GM19025 (cell line): ENCODE measurements at regions not wholly inside any gene's neighbourhood (a gene's known extent, or its start where the extent isn't known, plus 50 kb on each side); places are given as distances from the start of the nearest gene placed in this dataset.

Source experiments
- ATAC-seq: cut with Tn5 transposase; IDR thresholded peaks from one replicate; pipeline ENCODE4 v1.9.1; 2021; ENCODE audit warnings: mild to moderate bottlenecking, low read depth, moderate library complexity; ENCODE audit not compliant: unreplicated experiment

DNA sequence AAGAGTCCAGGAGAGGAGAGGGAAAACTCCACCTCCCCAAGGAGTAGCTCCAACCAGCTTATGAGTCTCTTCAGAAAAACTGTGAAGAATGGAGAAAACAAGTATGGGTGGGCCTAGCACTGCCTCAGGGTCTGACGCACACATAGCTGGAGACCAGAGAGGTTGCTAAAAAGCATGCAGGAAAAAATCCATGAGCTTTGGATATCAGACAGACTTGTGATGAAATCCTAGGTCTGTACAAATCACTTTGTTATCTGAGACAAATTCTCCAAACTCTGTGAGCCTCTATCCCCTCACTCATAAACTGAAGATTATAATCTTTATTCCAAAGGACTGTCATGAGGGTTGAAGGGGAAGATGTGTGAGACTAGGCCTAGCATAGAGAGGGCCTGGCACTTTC lies 141.5 kb upstream of the FGGY start:
- ATAC-seq: no peak

DNA sequence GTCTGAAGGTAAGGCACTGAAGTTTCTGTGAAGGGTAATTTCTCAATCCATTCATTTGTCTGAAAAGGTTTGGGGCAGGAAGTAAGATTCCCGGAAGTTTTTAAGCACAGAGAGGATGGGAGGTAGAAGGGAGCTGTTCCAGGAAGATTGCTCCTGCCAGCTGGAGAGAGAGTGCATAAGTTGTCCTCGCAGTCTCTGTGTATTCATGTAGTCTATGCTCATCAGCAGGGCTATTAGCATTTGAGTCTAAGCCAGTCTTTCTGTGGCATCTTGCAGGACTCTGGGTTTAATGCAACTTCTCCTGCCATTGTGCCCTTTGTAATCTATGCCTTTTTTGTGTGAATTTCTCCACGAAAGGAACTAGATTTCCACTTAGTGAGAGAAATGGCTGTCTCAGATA lies 140.8 kb upstream of the FGGY start:
- no peak for ATAC-seq

GRCh38 chr1:59156526-59157199 lies 140.2 kb upstream of the FGGY start:
- no peak for ATAC-seq

GRCh38 chr1:59158321-59158720 lies 138.6 kb upstream of the FGGY start:
- no peak for ATAC-seq

DNA sequence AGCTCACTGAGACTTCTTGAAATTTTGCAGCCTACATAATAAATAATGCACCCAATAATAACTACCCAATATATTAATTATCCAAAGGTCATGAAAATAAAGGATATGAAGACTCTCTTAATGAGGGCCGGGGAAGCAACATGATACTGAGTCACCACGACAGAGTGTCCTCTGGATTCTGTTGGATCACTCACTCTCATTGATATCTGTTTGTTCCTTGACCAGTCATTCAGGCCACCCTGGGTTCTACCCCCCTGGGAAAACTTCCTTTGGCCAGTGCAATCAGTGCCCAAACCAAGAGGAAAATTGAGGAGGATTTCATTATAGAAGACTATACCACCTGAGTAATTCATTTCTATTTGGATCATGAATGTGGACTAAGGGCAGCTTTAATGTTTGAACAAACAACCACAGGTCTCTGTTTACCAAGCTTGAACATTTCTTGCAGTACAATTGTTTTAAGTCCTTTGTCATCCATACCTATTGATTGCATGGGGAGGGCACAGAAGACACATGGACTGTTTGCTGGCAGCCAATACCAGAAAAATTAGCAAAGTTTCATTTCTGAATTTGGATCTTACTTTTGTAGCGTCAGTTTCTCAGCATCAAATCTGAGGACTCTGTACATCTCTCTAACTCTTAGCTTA lies 137.2 kb upstream of the FGGY start:
- ATAC-seq: no peak

GRCh38 chr1:59161136-59161535 lies 135.8 kb upstream of the FGGY start:
- ATAC-seq: no peak

DNA sequence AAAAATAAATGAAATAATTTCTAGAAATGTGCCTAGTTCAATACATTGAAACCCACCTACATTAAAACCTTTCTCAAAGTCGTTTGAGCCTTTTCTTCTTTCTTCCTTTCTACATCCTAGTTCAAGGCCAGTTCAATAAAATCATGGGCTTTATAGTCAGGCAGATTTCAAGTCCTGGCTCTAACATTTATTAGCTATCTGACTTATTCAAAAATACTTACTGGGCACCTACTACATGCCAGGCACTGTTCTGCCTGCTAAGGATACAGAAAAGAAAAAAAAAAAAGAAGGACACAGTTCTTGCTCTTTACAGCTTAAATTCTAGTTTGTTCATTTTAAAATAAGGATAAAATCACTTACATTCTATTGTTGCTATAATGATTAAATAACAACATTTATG lies 134.2 kb upstream of the FGGY start:
- no peak for ATAC-seq

GRCh38 chr1:59163268-59164092 lies 133.4 kb upstream of the FGGY start:
- ATAC-seq: no peak

DNA sequence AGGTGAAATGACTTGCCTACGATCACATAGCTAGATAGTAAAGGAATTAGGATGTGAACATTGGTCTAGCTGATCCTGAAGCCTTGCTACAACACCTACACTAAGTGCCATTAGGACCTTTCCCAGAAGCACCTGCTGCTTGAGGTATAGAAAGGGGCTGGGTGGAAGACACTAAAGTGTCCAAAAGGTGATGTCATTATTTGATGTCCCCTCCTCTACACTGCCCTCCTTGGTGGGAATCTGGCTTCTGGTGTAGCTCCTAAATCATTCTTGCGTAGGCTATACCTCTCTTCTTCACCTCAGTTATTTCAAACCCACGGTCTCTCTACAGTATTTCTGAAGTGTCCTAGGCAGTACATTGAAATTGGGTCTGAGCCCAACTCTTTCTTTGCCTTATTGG lies 132.5 kb upstream of the FGGY start:
- no peak for ATAC-seq

GRCh38 chr1:59165353-59165752 lies 131.5 kb upstream of the FGGY start:
- ATAC-seq: no peak

- no peak for ATAC-seq
These were observed 127.2 kb upstream of the FGGY start for GRCh38 chr1:59169703-59170102.

DNA sequence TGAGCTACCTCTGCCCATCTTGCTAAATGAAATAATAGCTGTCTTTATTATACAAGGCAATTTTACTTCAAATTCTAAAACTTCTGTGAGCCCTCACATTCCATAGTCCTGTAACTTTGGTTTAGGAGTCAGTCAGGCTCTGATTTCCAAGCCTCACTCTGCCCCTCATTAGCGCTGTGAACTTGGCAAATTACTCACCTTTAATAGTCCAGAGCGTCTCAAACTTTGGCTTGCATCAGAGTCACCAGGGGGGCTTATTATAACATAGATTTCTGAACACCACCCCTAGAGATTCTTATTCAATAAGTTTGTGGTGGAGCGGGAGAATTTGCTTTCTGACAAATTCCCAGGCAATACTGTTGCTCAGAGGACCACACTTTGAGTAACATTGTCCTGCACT lies 126.2 kb upstream of the FGGY start:
- ATAC-seq: no peak

DNA sequence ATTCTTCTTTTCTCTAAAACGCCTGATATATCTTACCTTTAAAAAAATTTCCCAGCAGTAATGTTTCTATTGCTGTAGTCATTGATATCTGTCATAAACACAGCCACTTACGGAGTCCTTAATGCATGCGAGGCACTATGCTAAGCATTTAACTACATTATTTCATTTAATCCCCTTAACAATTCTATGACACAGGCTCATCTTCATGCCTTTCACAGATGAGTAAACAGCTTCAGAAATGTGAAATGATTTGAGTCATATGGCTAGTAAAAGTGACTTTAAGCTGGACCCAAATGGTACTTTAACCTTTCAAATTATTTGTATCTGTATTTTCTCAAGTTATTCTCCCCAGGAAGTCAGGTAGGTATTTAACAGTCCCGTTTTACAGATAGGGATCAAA lies 125.1 kb upstream of the FGGY start:
- ATAC-seq: no peak

DNA sequence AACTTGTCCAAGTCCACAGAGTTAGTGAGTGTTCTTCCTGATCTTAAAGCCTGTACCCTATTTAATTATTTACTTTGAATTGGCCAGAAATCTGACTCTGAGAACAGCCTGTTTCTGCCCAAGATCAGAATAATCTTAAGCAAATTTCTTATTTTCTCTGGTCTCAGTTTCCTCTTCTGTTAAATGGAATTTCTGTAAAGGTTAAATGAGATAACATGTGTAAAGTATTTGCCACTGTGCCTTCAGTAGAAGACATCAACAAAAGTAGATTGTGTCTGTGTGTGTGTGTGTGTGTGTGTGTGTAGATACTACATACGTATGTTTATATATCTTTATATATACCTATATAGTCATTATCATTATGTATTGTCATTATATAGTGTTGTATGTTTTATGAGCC lies 124.2 kb upstream of the FGGY start:
- no peak for ATAC-seq

GRCh38 chr1:59173721-59174120 lies 123.2 kb upstream of the FGGY start:
- no peak for ATAC-seq

DNA sequence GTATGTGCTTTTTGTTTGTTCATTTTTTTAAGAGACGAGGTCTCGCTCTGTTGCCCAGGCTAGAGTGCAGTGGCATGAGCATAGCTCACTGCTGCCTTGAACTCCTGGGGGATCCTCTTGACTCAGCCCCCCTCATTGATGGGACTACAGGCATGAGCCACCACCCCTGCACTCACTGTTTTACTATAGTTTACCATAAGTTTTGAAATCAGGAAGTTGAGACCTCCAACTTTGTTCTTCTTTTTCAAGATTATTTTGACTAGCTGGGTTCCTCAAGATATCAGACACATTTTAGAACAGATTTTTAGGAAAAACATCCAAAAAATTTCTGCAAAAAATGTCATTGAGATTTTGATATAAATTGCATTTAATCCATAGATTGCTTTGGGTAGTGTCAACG lies 120.4 kb upstream of the FGGY start:
- no peak for ATAC-seq

DNA sequence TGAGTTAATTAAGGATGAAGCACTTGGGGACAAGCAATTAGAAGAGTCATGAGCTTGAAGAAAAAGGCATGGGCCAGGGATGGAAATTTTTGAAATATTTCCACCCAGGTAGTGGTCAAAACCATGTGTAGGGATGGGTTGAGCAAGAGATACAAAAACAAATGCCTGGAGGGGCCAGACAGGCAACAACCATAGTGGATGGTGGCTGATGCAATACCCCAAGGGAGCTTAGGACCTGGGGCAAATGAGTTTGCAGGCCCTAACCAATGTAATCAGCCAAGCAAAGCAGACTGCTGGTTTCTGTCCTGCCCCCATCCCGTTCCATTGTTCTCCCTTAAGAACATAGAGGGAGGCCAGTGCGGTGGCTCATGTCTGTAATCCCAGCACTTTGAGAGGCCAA lies 119.1 kb upstream of the FGGY start:
- ATAC-seq: no peak

DNA sequence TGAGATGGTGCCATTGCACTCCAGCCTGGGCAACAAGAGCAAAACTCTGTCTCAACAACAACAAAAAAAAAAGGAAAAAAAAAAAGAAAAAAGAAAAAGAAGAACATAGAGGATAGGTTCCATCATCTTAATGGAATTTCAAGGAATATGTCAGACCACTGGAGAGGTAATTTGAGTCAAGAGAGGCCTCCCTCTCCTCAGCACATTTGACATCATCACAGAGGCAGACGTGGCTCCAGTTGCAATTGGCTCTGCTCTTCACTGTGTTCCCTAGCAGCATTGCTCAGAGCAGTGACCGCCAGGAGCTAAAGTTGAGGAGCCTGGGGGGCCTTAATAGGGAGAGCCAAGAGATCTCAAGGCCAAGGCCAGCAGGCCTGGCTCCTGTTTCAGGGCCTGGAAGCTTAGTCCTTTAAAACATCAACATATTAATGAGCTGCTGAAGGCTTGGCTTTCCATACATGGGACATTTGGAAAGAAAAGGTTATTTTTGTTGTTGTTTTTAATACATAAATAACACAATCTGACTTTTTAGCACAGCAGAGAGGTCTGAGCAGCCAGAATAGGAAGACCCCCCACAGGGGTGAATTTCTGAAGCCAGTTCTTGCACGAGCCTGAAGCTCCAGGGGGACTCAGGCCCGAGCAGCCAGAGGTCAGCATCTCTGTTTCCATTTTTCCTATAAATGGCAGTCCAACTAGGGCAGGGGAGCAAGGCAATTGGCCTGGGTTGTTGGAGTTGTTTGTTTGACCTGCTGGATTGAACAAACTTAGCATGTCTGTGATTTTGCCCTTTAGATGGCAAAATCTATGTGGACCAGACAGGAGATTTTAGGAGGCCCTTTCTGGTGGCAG lies 118.3 kb upstream of the FGGY start:
- no peak for ATAC-seq

DNA sequence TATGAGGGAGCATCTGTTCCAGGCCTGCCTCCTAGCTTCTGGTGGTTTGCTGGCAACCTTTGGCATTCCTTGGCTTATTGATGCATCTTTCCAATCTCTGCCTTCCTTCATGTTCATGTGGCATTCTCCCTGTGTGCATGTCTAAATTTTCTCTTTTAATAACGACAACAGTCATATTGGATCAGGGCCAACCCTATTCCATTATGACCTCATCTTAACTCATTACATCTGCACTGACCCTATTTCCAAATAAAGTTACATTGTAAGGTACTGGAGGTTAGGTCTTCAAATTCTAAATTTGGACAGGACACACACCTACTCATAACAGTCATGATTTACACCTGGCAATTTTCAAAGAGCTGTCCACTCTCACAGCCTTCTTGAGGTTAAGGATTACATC lies 117.2 kb upstream of the FGGY start:
- ATAC-seq: no peak

- no peak for ATAC-seq
These were observed 116.2 kb upstream of the FGGY start for GRCh38 chr1:59180735-59181134.
